ENCODE measurements at regions not wholly inside any gene's neighbourhood (a gene's known extent, or its start where the extent isn't known, plus 50 kb on each side); places are given as distances from the start of the nearest gene placed in this dataset.

GRCh38 chr6:118748311-118749062 lies 97.1 kb upstream of the CEP85L start:
- no peak overlapping the region for H3K4me3 ChIP-seq (replicated peaks; ENCODE audit: low read depth, low read length)
- TF ChIP-seq CTCF (IDR thresholded peaks at IDR 0.05; ENCODE audit: low read length, missing control alignments): no peak
- no peak for DNase-seq (ENCODE audit: low read depth)

- DNase-seq (ENCODE audit: low read depth): no peak
- H3K4me3 ChIP-seq (replicated peaks; ENCODE audit: low read depth, low read length): no peak overlapping the region
- no peak for TF ChIP-seq CTCF (IDR thresholded peaks at IDR 0.05; ENCODE audit: low read length, missing control alignments)
Observed at GRCh38 chr6:118746825-118747174, 95.4 kb upstream of the CEP85L start.

- no peak overlapping the region for H3K4me3 ChIP-seq (replicated peaks; ENCODE audit: low read depth, low read length)
- TF ChIP-seq CTCF (IDR thresholded peaks at IDR 0.05; ENCODE audit: low read length, missing control alignments): no peak
- DNase-seq (ENCODE audit: low read depth): no peak
Observed at GRCh38 chr6:118746145-118746824, 94.9 kb upstream of the CEP85L start.

GRCh38 chr6:118745156-118745555 lies 93.8 kb upstream of the CEP85L start:
- DNase-seq (ENCODE audit: low read depth): no peak
- TF ChIP-seq CTCF (IDR thresholded peaks at IDR 0.05; ENCODE audit: low read length, missing control alignments): no peak
- H3K4me3 ChIP-seq (replicated peaks; ENCODE audit: low read depth, low read length): no peak overlapping the region

GRCh38 chr6:118744261-118744941 lies 93.0 kb upstream of the CEP85L start:
- no peak for DNase-seq (ENCODE audit: low read depth)
- H3K4me3 ChIP-seq (replicated peaks; ENCODE audit: low read depth, low read length): no peak overlapping the region

GRCh38 chr6:118743746-118744145 lies 92.4 kb upstream of the CEP85L start:
- TF ChIP-seq CTCF (IDR thresholded peaks at IDR 0.05; ENCODE audit: low read length, missing control alignments): no peak
- no peak for DNase-seq (ENCODE audit: low read depth)
- no peak overlapping the region for H3K4me3 ChIP-seq (replicated peaks; ENCODE audit: low read depth, low read length)

More at GRCh38 chr6:118744261-118744941, 93.0 kb upstream of the CEP85L start:
- TF ChIP-seq CTCF (IDR thresholded peaks at IDR 0.05; ENCODE audit: low read length, missing control alignments): no peak
